ENCODE measurements at regions not wholly inside any gene's neighbourhood (a gene's known extent, or its start where the extent isn't known, plus 50 kb on each side); places are given as distances from the start of the nearest gene placed in this dataset.

DNA sequence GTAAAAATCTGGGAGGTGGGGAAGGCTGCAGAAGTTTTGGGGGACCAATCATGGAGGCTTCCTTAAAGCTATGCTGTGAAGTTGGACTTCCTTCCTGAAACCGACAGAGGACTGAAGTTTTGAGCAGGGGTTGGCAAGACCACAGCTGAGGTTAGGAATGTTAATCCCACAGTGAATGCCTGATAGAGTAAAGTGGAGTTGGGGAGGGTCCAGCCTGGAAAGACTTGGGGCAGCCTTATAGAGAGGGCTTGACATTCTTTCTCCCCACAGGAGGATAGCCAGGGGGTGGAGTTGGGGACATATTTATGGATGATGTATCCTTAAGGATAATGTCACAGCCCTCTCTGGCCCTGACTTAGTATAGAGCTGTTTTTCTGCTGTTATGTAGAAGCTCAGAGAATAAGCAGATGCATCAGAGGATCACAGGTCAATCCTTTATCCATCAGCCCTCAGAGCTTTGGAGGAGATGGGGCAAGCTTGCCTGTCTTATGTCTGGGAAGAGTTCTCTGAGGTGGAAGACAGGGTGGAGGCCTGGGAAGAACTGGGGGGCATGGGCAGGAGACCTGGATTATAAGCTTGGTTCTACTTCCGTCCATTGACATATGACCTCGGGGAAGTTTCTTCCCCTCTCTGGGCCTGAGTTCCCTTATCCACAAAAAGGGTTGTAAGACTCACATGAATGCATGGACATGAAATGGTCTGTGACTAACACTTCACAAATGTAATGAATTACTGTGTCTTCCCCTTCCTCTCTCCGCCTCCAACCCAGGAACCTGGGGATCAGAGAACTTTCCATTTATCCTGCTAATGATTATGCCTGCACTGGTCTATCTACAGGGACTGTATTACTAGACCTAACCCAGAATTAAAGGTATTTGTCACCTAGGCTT is 317.8 kb downstream of the MIAT start:
- Histone ChIP-seq H3K23me2 (ENCODE audit: insufficient read length, low read depth, low read length, poor library complexity, severe bottlenecking) (no peaks in the 10 kb centered on the region), H4K91ac (ENCODE audit: insufficient read length, low read depth, low read length) (no peak overlapping the region), H2BK5ac (ENCODE audit: insufficient read length, low read length) (no peak overlapping the region), H3K18ac (ENCODE audit: insufficient read length, low read depth, low read length) (no peak overlapping the region), H3K4ac (ENCODE audit: low read depth, low read length) (no peak overlapping the region), H3K79me2 (ENCODE audit: insufficient read depth, low read length) (no peaks in the 10 kb centered on the region), H3K4me1 (ENCODE audit: insufficient read depth, low read length) (no peaks in the 10 kb centered on the region), H3K9me3 (ENCODE audit: control insufficient read depth, low read depth, low read length) (no peaks in the 10 kb centered on the region), H3K27ac (ENCODE audit: insufficient read length, low read depth, low read length) (no peak overlapping the region), H4K20me1 (ENCODE audit: control insufficient read depth, insufficient read depth, insufficient read length) (no peaks in the 10 kb centered on the region), H3K23ac (ENCODE audit: insufficient read length, low read depth, low read length) (no peak overlapping the region), H3K79me1 (ENCODE audit: insufficient read depth, low read depth, low read length, poor library complexity, severe bottlenecking) (no peaks in the 10 kb centered on the region), H2BK120ac (ENCODE audit: low read depth, low read length, poor library complexity, severe bottlenecking) (no peak overlapping the region), H3K56ac (ENCODE audit: insufficient read length, low read depth, low read length) (no peak overlapping the region), H3K14ac (ENCODE audit: insufficient read depth, low read length) (no peak overlapping the region), H3T11ph (ENCODE audit: low read length) (no peak overlapping the region), H3K4me2 (ENCODE audit: insufficient read depth, insufficient read length, low read length) (no peak overlapping the region), H2BK15ac (ENCODE audit: low read depth, low read length) (no peak overlapping the region), H2AFZ (ENCODE audit: low read length) (no peak overlapping the region), H4K5ac (ENCODE audit: insufficient read length, low read depth, low read length) (no peak overlapping the region), H4K8ac (replicated peaks; ENCODE audit: insufficient read length, low read depth, low read length) (no peak overlapping the region), H2BK12ac (ENCODE audit: insufficient read length, low read depth, low read length) (no peak overlapping the region), H3K27me3 (ENCODE audit: insufficient read depth, low read length) (no peaks in the 10 kb centered on the region; the same call in 1 of the 2 replicates), H2AK5ac (ENCODE audit: insufficient read length, low read length) (no peak overlapping the region), H3K9ac (ENCODE audit: extremely low read depth, insufficient read length, low read length) (no peak overlapping the region), H2BK20ac (ENCODE audit: low read depth, low read length, poor library complexity, severe bottlenecking) (no peak overlapping the region)
- TF ChIP-seq CTCF (conservative IDR thresholded peaks at IDR 0.05): no peak
- H3K4me1 Mint-ChIP-seq: no peaks in the 10 kb centered on the region
- no peak overlapping the region for H3K4me3 Mint-ChIP-seq
- H3K27ac Mint-ChIP-seq: no peak overlapping the region
- no peak for DNase-seq
- peaks cover 0 to 3% of the 10 kb centered on the region in 2 experiments; a peak in 2 of 5 replicates for H3K9me3 Mint-ChIP-seq
- peaks cover 25% of the 10 kb centered on the region for H3K27me3 Mint-ChIP-seq (ENCODE audit: low read depth)
- no peaks in the 10 kb centered on the region for H3K36me3 Mint-ChIP-seq (ENCODE audit: insufficient read depth in 1 of 3, low read depth in 3 of 3)
- no CpG with 5 or more reads among the region's 4 CpGs for WGBS (ENCODE audit: extremely low coverage, insufficient read length, low lambda C conversion rate)
